HG03196 (cell line): ENCODE measurements at regions not wholly inside any gene's neighbourhood (a gene's known extent, or its start where the extent isn't known, plus 50 kb on each side); places are given as distances from the start of the nearest gene placed in this dataset.

Experiments
- ATAC-seq: cut with Tn5 transposase; IDR thresholded peaks from one replicate; pipeline ENCODE4 v1.9.1; 2021; ENCODE audit not compliant: unreplicated experiment

- no peak for ATAC-seq
Observed at GRCh38 chr15:97899981-97900380, 60.5 kb upstream of the ARRDC4 start.

- ATAC-seq, result no peak
Observed at GRCh38 chr15:97902140-97902780, 58.2 kb upstream of the ARRDC4 start.

GRCh38 chr15:97903560-97903959 lies 56.9 kb upstream of the ARRDC4 start:
- no peak for ATAC-seq

- ATAC-seq, result no peak
Observed at GRCh38 chr15:97903971-97904572, 56.4 kb upstream of the ARRDC4 start.

GRCh38 chr15:97909291-97909891 lies 51.1 kb upstream of the ARRDC4 start:
- ATAC-seq, result no peak
